GM18517 (cell line): ENCODE measurements at regions not wholly inside any gene's neighbourhood (a gene's known extent, or its start where the extent isn't known, plus 50 kb on each side); places are given as distances from the start of the nearest gene placed in this dataset.

ENCODE experiments used
- ATAC-seq: cut with Tn5 transposase; IDR thresholded peaks from one replicate; pipeline ENCODE4 v1.9.1; 2021; ENCODE audit warnings: mild to moderate bottlenecking, moderate library complexity; ENCODE audit not compliant: unreplicated experiment

DNA sequence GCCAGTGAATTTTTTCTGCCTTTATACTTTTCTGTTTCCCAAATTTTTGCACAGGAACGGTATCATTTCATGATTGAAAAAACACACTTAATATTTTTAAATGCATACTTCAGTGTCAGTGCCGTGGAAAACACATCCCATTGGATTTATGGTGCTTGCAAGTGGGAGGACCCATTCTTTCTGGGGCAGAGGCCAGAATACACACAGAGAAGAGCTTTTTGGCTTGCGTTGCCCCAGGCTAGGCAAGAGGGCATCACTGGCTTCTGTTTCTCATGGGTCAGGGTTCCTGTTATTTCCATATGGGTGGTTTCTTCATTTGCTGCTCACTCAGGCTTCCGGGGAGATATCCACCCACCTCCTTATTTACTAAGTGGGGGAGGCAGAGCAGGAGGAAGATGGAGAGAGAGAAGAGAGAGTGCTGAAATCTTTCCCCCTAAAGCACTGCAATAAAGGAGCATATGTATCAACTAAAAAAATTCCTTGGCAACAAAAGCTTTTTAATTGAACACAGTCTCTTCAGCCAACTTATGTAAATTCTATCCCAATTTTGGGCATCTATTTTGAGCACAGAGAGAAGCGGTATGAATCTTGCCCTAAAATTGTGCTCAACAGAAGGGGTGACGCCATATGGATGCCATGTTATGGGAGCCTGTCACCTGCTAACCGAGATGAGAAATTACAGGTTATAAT lies 66.0 kb upstream of the KIRREL3 start:
- no peak for ATAC-seq

DNA sequence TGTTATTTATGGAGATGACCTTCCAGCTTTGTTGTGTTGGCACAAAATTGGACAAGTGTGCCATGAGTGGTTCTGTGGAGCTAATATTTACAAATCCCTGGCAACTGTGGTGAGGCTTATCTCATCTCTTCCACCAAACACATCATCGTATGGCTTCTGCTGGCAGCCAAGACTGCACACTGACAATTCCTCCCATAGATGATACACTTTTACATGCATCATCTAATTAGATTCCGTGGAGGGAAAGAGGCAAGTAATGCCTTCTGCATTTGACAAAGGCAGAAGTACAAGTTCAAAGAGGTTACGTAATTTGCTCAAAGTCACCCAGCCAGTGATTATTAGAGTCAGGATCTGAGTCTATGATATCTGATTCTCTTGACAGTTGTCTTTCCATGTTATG lies 62.7 kb upstream of the KIRREL3 start:
- ATAC-seq: no peak

DNA sequence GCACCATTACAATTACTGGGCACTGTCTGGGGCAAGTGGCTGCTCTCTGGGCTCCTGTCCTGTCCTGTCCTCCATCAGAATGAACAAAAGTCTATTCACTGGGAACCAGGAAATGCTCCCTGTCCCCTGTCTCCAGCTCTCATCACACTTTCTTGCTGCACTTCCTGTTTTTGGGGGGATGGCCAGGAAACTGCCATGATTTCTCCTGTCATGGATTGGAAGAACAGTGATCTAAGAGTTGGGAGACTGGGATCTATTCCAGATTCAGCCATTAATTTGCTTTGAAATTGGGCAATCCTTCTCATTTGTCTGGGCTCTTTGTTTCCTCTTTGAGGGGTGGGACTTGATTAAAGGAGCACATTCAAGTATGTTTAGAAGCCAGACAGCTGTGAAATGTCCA lies 61.4 kb upstream of the KIRREL3 start:
- no peak for ATAC-seq

DNA sequence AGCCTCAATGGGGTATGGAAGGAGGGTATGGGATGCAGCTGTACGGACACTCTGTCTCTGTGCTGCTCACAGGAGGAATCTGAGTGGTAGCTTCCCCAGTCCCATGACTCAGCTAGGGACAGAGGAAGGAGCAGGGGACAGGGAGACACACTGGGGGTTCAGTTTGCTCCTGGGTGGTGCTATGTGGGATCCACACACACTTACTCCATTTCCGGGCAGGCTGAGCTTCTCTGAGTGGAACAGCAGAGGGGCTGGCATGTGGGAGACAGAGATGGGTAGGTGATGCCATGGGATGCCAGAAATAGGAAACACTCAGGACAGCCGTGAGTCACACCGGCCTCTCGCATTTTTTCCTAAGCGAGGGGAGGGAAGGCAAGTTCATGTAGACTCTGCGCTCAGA lies 59.2 kb upstream of the KIRREL3 start:
- ATAC-seq: no peak

DNA sequence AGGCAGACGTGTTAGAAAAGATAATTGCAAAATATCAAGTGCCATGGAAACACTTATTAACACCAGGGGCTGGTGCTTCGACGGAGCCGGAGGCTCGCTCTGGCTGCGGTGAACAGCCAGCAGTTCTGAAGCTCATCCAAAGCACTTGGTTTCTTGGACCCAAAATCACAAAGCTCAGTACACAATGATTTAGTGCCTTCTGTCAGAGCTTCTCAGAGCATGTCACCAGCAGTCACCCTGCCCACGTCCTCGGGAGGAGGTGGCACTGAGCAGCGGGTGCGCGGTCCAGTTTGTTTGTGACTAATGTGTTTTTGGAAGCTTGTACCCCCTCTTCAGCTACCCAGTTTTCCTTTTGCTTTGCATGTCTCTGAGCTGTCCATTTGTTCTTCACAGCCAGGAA lies 58.7 kb upstream of the KIRREL3 start:
- no peak for ATAC-seq

DNA sequence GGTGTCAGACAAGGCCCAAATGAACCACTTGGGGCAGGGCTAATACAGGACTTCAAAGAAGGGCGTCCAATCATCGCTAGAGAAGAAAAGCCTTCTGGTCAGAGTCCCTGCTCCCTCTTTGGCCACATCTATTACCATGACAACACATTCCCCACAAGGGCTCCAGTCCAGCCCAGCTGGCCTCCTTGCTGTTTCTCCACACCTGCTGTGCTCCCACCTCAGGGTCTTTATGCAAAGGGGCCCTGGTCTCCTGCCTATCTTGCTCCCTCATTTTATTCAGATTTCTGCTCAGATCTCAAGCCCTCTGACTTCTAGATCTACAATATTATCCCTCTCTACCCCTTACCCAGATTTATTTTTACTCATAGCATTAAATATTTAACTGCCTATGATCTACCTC lies 58.0 kb upstream of the KIRREL3 start:
- ATAC-seq: no peak

DNA sequence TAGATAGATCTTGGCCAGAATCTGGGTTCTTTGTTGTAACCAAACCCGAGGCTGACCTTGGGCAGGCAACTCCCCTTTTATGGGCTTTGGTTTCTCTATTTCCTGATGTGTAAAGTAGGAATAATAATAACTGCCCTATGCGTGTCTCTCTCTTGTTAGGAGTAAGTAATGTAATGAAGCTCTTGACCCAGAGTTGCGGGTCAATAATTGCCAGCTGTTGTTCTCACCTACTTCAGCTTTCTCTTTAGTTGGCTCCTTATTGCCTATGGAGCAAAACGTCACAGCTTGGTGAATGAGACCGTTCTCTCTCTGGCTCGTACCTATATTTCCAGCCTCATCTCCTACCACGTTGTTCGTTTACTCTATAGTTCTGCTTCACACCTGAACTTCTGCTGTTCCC lies 56.6 kb upstream of the KIRREL3 start:
- no peak for ATAC-seq

DNA sequence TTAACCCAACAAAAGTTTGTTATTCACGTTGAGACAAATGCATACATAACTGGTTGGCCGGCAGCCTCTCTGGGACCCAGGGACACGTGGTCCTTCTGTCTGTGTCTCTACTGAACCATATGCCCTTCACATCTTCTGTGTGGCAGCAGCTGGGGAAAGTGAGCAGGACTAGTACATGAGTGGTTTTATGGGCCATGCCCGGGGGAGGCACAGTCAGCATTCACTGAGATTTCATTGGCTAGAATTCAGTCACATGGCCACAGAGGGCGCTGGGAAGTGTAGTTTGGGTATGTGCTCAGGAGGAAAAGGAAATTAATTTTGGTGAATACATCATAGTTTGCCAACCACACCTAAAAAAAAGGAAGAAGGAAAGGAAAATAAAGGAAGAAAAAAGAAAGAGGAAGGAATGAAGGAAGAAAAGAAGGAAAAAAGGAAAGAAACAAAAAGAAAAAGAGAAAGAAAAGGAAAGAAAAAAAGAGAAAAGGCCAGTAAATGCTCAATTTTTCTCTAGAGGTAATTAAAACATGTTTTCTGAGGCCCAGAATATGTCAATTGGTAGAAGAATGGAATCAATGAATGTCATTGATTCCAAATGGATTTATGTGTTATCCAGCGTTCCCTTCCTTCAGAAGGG lies 55.9 kb upstream of the KIRREL3 start:
- ATAC-seq: no peak

DNA sequence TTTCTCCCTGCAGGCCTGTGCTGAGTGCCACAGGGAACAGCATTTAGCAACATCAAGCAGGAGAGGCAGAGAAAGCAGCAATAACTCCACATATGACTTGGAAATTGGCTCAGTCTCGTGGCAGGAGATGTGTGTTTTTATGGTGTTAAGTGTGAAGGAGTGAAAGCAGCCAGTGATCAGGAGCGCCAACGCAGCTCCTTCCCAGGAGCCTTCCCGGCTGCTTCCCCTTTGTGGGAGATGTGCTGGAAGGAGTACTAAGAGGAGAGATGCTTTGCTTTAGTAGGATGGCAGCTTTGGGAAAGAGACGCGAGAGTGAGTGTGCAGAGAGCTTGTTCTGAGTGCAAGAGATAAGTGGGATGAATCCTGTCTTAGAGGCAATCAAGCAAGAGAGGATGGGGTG lies 54.7 kb upstream of the KIRREL3 start:
- no peak for ATAC-seq

DNA sequence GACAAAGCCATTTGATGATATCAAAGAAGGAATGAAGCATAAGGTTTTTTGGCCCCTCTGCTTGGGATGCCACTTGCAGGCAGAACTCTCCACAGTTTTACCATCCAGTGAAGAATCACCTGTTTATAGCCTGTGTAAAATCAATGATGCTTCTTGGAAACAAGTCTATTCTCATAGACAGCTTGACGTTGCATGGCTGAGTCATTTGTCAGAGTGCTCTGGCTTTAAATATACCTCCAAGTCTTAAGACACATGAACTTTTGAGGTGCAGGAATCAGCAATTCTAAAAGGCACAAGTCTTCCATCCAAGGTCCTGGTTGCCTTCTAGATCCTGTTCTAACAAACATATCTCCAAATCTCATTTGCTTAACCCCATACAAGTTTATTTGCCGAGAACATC lies 53.6 kb upstream of the KIRREL3 start:
- no peak for ATAC-seq

DNA sequence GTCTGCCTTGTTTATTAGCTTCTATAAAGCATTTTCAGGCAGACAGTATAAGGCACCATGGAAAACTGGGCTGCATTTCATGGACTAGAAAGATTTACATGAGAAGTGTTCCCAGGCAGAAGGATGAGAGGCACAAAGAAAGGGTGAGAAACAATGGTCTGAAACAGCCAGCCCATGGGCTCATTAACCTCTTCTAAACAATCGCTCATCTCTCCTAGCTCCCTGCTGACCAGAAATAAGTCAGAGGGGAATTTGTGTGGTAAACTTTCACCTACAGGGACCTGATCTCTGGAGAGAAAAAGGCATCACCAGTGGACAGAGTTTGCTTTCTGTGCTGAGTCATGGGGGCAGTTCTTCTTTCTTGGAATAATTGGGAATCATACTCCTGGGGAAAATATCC lies 51.8 kb upstream of the KIRREL3 start:
- ATAC-seq: no peak
